ENCODE measurements at regions not wholly inside any gene's neighbourhood (a gene's known extent, or its start where the extent isn't known, plus 50 kb on each side); places are given as distances from the start of the nearest gene placed in this dataset.

DNA sequence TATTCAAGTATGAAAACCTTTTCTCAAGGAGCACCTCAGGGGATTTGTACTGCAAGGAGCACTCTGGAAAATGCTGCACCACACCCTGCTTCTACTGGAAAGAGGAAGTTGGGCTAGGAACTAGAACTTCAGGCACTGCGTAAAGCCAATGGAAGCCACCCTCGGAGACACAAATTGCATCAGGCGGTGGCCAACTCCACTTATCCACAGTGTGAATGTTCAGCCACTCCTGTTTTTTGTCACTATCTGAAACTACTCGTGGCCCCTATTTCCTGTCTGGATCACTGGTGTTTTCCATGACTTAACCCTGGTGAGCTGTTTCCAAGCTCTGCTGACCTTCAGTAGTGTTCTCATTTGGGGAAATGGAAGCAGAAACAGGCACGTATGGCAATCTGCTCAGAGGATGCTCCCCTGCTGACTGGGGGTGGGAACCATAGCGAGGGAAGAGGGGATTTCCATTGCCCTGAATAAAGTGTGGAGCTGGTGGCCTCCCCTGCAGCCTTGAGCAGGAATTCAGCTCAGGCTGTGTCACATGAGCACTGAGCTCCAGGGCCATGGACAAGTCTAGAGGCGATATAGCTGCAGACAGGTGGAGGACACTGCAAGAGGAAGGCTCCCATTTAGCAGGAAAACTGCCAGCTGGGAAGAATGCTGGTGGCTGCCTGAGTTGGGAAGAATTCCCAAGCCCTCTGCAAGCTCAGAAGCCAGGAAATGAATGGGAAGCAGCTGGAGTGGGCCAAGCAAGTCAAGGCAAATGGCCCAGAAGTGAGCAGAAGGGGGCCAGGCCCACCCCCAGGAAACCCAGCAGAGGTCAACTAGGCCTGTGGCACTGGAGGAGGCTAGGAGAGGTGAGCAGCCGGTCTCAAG is 50.5 kb upstream of the RAP1B start:
- Histone ChIP-seq H3K9me3 (ENCODE audit: control insufficient read depth, insufficient read depth, low read depth, low read length) (no peaks in the 10 kb centered on the region), H3K27ac (ENCODE audit: extremely low read depth, low read depth, low read length) (no peak overlapping the region), H3K4me1 (ENCODE audit: control insufficient read depth, insufficient read depth, low read length) (peaks cover 3% of the 10 kb centered on the region; the same call in 1 of the 2 replicates), H3K4me3 (ENCODE audit: low read depth, low read length) (no peak overlapping the region), H3K36me3 (ENCODE audit: control insufficient read depth in 2 of 2, insufficient read depth in 1 of 2, low read length in 2 of 2) (no peaks in the 10 kb centered on the region)
- POLR2A ChIA-PET, result no interaction called here
- TF ChIP-seq, protein P1, sequence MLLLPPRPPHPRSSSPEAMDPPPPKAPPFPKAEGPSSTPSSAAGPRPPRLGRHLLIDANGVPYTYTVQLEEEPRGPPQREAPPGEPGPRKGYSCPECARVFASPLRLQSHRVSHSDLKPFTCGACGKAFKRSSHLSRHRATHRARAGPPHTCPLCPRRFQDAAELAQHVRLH (tag by site-specific recombination; IDR thresholded peaks at IDR 0.05), result no peak
- TF ChIP-seq ZFP41 (tag by site-specific recombination; IDR thresholded peaks at IDR 0.05; ENCODE audit: borderline replicate concordance), result no peak
- TF ChIP-seq HOXA7 (CRISPR knock-in tag; IDR thresholded peaks at IDR 0.05; ENCODE audit: borderline replicate concordance), result no peak
- no peak for TF ChIP-seq ZNF404 (tag by site-specific recombination; IDR thresholded peaks at IDR 0.05)
- no peak for TF ChIP-seq KLF1 (tag by site-specific recombination; IDR thresholded peaks at IDR 0.05)
- TF ChIP-seq, protein P2, sequence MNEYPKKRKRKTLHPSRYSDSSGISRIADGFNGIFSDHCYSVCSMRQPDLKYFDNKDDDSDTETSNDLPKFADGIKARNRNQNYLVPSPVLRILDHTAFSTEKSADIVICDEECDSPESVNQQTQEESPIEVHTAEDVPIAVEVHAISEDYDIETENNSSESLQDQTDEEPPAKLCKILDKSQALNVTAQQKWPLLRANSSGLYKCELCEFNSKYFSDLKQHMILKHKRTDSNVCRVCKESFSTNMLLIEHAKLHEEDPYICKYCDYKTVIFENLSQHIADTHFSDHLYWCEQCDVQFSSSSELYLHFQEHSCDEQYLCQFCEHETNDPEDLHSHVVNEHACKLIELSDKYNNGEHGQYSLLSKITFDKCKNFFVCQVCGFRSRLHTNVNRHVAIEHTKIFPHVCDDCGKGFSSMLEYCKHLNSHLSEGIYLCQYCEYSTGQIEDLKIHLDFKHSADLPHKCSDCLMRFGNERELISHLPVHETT (tag by site-specific recombination; IDR thresholded peaks at IDR 0.05), result no peak
- TF ChIP-seq, protein P3, sequence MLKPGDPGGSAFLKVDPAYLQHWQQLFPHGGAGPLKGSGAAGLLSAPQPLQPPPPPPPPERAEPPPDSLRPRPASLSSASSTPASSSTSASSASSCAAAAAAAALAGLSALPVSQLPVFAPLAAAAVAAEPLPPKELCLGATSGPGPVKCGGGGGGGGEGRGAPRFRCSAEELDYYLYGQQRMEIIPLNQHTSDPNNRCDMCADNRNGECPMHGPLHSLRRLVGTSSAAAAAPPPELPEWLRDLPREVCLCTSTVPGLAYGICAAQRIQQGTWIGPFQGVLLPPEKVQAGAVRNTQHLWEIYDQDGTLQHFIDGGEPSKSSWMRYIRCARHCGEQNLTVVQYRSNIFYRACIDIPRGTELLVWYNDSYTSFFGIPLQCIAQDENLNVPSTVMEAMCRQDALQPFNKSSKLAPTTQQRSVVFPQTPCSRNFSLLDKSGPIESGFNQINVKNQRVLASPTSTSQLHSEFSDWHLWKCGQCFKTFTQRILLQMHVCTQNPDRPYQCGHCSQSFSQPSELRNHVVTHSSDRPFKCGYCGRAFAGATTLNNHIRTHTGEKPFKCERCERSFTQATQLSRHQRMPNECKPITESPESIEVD (tag by site-specific recombination; IDR thresholded peaks at IDR 0.05), result no peak
- TF ChIP-seq TRIM28 (IDR thresholded peaks at IDR 0.05; ENCODE audit: borderline replicate concordance, low read length), result no peak
- no peak for TF ChIP-seq ZNF391 (tag by site-specific recombination; IDR thresholded peaks at IDR 0.05; ENCODE audit: borderline replicate concordance, low read depth)
- no peak; the same call in 1 of the 2 replicates for TF ChIP-seq GLIS1 (tag by site-specific recombination; IDR thresholded peaks at IDR 0.05)
- no peak for TF ChIP-seq ZNF221 (tag by site-specific recombination; IDR thresholded peaks at IDR 0.05; ENCODE audit: borderline replicate concordance)
- TF ChIP-seq ZNF37A (tag by site-specific recombination; IDR thresholded peaks at IDR 0.05), result no peak
- no peak for TF ChIP-seq YY1 (tag by site-specific recombination; IDR thresholded peaks at IDR 0.05)
- TF ChIP-seq ZNF341 (tag by site-specific recombination; IDR thresholded peaks at IDR 0.05; ENCODE audit: low read depth), result no peak
- no peak for TF ChIP-seq ZNF555 (tag by site-specific recombination; conservative IDR thresholded peaks at IDR 0.05)
- TF ChIP-seq, protein P4, sequence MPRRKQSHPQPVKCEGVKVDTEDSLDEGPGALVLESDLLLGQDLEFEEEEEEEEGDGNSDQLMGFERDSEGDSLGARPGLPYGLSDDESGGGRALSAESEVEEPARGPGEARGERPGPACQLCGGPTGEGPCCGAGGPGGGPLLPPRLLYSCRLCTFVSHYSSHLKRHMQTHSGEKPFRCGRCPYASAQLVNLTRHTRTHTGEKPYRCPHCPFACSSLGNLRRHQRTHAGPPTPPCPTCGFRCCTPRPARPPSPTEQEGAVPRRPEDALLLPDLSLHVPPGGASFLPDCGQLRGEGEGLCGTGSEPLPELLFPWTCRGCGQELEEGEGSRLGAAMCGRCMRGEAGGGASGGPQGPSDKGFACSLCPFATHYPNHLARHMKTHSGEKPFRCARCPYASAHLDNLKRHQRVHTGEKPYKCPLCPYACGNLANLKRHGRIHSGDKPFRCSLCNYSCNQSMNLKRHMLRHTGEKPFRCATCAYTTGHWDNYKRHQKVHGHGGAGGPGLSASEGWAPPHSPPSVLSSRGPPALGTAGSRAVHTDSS (tag by site-specific recombination; IDR thresholded peaks at IDR 0.05), result no peak
- TF ChIP-seq, protein P5, sequence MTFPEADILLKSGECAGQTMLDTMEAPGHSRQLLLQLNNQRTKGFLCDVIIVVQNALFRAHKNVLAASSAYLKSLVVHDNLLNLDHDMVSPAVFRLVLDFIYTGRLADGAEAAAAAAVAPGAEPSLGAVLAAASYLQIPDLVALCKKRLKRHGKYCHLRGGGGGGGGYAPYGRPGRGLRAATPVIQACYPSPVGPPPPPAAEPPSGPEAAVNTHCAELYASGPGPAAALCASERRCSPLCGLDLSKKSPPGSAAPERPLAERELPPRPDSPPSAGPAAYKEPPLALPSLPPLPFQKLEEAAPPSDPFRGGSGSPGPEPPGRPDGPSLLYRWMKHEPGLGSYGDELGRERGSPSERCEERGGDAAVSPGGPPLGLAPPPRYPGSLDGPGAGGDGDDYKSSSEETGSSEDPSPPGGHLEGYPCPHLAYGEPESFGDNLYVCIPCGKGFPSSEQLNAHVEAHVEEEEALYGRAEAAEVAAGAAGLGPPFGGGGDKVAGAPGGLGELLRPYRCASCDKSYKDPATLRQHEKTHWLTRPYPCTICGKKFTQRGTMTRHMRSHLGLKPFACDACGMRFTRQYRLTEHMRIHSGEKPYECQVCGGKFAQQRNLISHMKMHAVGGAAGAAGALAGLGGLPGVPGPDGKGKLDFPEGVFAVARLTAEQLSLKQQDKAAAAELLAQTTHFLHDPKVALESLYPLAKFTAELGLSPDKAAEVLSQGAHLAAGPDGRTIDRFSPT (tag by site-specific recombination; IDR thresholded peaks at IDR 0.05), result no peak
- TF ChIP-seq, protein P6, sequence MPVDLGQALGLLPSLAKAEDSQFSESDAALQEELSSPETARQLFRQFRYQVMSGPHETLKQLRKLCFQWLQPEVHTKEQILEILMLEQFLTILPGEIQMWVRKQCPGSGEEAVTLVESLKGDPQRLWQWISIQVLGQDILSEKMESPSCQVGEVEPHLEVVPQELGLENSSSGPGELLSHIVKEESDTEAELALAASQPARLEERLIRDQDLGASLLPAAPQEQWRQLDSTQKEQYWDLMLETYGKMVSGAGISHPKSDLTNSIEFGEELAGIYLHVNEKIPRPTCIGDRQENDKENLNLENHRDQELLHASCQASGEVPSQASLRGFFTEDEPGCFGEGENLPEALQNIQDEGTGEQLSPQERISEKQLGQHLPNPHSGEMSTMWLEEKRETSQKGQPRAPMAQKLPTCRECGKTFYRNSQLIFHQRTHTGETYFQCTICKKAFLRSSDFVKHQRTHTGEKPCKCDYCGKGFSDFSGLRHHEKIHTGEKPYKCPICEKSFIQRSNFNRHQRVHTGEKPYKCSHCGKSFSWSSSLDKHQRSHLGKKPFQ (tag by site-specific recombination; IDR thresholded peaks at IDR 0.05), result no peak
- no peak for TF ChIP-seq ZNF549 (tag by site-specific recombination; IDR thresholded peaks at IDR 0.05)
- CTCF ChIA-PET, result no interaction called here

Data from HEK293 (cell line).